ENCODE measurements at regions not wholly inside any gene's neighbourhood (a gene's known extent, or its start where the extent isn't known, plus 50 kb on each side); places are given as distances from the start of the nearest gene placed in this dataset.
A peak's percentile ranks its signal among the peaks of the same experiment; 100 is the strongest.

- H3K27ac ChIP-seq, result no peak overlapping the region
- no peaks in the 10 kb centered on the region for H3K79me2 ChIP-seq
- H4K20me1 ChIP-seq (ENCODE audit: insufficient read depth, poor library complexity, severe bottlenecking), result no peaks in the 10 kb centered on the region
- DNase-seq (ENCODE audit: low spot score), result no peak
- no peak overlapping the region for H3K4me3 ChIP-seq
- no peaks in the 10 kb centered on the region for H3K27me3 ChIP-seq
- H3K9me2 ChIP-seq (replicated peaks; ENCODE audit: insufficient read depth), result no peaks in the 10 kb centered on the region
- no peaks in the 10 kb centered on the region for H3K9me3 ChIP-seq (ENCODE audit: low read depth)
- no peak overlapping the region for H2AFZ ChIP-seq
- no peaks in the 10 kb centered on the region for H3K36me3 ChIP-seq (replicated peaks; ENCODE audit: insufficient read depth, low read depth)
- H3K4me2 ChIP-seq, result no peak overlapping the region
- TF ChIP-seq CTCF (IDR thresholded peaks at IDR 0.05; ENCODE audit: poor library complexity) (no peak), EZH2 (IDR thresholded peaks at IDR 0.05; ENCODE audit: borderline replicate concordance) (no peak), EZH2phosphoT487 (IDR thresholded peaks at IDR 0.05; ENCODE audit: low read depth, severe bottlenecking, unreplicated experiment) (no peak)
- no peaks in the 10 kb centered on the region for H3K4me1 ChIP-seq (ENCODE audit: insufficient read depth)
- WGBS (ENCODE audit: low lambda C conversion rate, missing lambda C conversion rate), result 85% methylated on average over 1 of the region's 1 CpG
Observed at GRCh38 chr13:63554157-63554556, 2138.5 kb upstream of the PCDH20 start.

GRCh38 chr13:63551731-63552130 lies 2136.1 kb upstream of the PCDH20 start:
- DNase-seq (ENCODE audit: low spot score), result no peak
- TF ChIP-seq EZH2phosphoT487 (IDR thresholded peaks at IDR 0.05; ENCODE audit: low read depth, severe bottlenecking, unreplicated experiment), result no peak
- TF ChIP-seq CTCF (IDR thresholded peaks at IDR 0.05; ENCODE audit: poor library complexity), result no peak
- no peak for TF ChIP-seq EZH2 (IDR thresholded peaks at IDR 0.05; ENCODE audit: borderline replicate concordance)
- Histone ChIP-seq H3K9me3 (ENCODE audit: low read depth) (no peaks in the 10 kb centered on the region), H4K20me1 (ENCODE audit: insufficient read depth, poor library complexity, severe bottlenecking) (no peaks in the 10 kb centered on the region), H3K27ac (peak overlapping the region; percentile 33), H3K4me2 (no peak overlapping the region), H3K79me2 (no peaks in the 10 kb centered on the region), H3K4me1 (ENCODE audit: insufficient read depth) (no peaks in the 10 kb centered on the region), H3K36me3 (replicated peaks; ENCODE audit: insufficient read depth, low read depth) (no peaks in the 10 kb centered on the region), H3K4me3 (no peak overlapping the region), H2AFZ (peak overlapping the region; percentile 7), H3K27me3 (no peaks in the 10 kb centered on the region), H3K9me2 (replicated peaks; ENCODE audit: insufficient read depth) (no peaks in the 10 kb centered on the region)
- 69% methylated on average over 3 of the region's 3 CpGs for WGBS (ENCODE audit: low lambda C conversion rate, missing lambda C conversion rate)

GRCh38 chr13:63546524-63546923 lies 2130.9 kb upstream of the PCDH20 start:
- no peak overlapping the region for H3K4me2 ChIP-seq
- 75% methylated on average over 2 of the region's 2 CpGs for WGBS (ENCODE audit: low lambda C conversion rate, missing lambda C conversion rate)
- H3K4me1 ChIP-seq (ENCODE audit: insufficient read depth), result no peaks in the 10 kb centered on the region
- H3K27ac ChIP-seq, result no peak overlapping the region
- no peak overlapping the region for H2AFZ ChIP-seq
- H3K36me3 ChIP-seq (replicated peaks; ENCODE audit: insufficient read depth, low read depth), result no peaks in the 10 kb centered on the region
- TF ChIP-seq EZH2phosphoT487 (IDR thresholded peaks at IDR 0.05; ENCODE audit: low read depth, severe bottlenecking, unreplicated experiment) (no peak), EZH2 (IDR thresholded peaks at IDR 0.05; ENCODE audit: borderline replicate concordance) (no peak), CTCF (IDR thresholded peaks at IDR 0.05; ENCODE audit: poor library complexity) (no peak)
- no peaks in the 10 kb centered on the region for H3K9me3 ChIP-seq (ENCODE audit: low read depth)
- no peaks in the 10 kb centered on the region for H3K27me3 ChIP-seq
- H4K20me1 ChIP-seq (ENCODE audit: insufficient read depth, poor library complexity, severe bottlenecking), result no peaks in the 10 kb centered on the region
- H3K9me2 ChIP-seq (replicated peaks; ENCODE audit: insufficient read depth), result no peaks in the 10 kb centered on the region
- DNase-seq (ENCODE audit: low spot score), result no peak
- H3K4me3 ChIP-seq, result no peak overlapping the region
- H3K79me2 ChIP-seq, result no peaks in the 10 kb centered on the region

GRCh38 chr13:63542770-63543169 lies 2127.1 kb upstream of the PCDH20 start:
- Histone ChIP-seq H3K79me2 (no peaks in the 10 kb centered on the region), H3K36me3 (replicated peaks; ENCODE audit: insufficient read depth, low read depth) (no peaks in the 10 kb centered on the region), H3K4me1 (ENCODE audit: insufficient read depth) (no peaks in the 10 kb centered on the region), H3K27ac (no peak overlapping the region), H3K27me3 (no peaks in the 10 kb centered on the region), H3K4me3 (no peak overlapping the region), H3K4me2 (no peak overlapping the region), H4K20me1 (ENCODE audit: insufficient read depth, poor library complexity, severe bottlenecking) (no peaks in the 10 kb centered on the region), H3K9me3 (ENCODE audit: low read depth) (no peaks in the 10 kb centered on the region), H3K9me2 (replicated peaks; ENCODE audit: insufficient read depth) (no peaks in the 10 kb centered on the region), H2AFZ (no peak overlapping the region)
- DNase-seq (ENCODE audit: low spot score), result no peak
- TF ChIP-seq CTCF (IDR thresholded peaks at IDR 0.05; ENCODE audit: poor library complexity) (no peak), EZH2phosphoT487 (IDR thresholded peaks at IDR 0.05; ENCODE audit: low read depth, severe bottlenecking, unreplicated experiment) (no peak), EZH2 (IDR thresholded peaks at IDR 0.05; ENCODE audit: borderline replicate concordance) (no peak)
- 53% methylated on average over 1 of the region's 1 CpG for WGBS (ENCODE audit: low lambda C conversion rate, missing lambda C conversion rate)

All from hepatocyte (in vitro differentiated cells).